SU-DHL-6 (cell line): ENCODE measurements at regions not wholly inside any gene's neighbourhood (a gene's known extent, or its start where the extent isn't known, plus 50 kb on each side); places are given as distances from the start of the nearest gene placed in this dataset.

Experiments
- CTCF ChIP-seq: fragments of 200-600 bp; sonication (generic); IDR thresholded peaks from one replicate; pipeline ENCODE4 v1.5.1; 2017; ENCODE audit warnings: antibody characterized with exemption, mild to moderate bottlenecking, low read length, moderate library complexity; ENCODE audit not compliant: insufficient read depth, poor library complexity, severe bottlenecking
- EZH2phosphoT487 ChIP-seq: fragments of 200-600 bp; sonication (generic), shearing (Covaris generic); conservative IDR thresholded peaks from 2 replicates; pipeline ENCODE4 v1.6.1; 2018; ENCODE audit warnings: mild to moderate bottlenecking, antibody characterized with exemption, low read length, moderate library complexity, mixed read lengths

DNA sequence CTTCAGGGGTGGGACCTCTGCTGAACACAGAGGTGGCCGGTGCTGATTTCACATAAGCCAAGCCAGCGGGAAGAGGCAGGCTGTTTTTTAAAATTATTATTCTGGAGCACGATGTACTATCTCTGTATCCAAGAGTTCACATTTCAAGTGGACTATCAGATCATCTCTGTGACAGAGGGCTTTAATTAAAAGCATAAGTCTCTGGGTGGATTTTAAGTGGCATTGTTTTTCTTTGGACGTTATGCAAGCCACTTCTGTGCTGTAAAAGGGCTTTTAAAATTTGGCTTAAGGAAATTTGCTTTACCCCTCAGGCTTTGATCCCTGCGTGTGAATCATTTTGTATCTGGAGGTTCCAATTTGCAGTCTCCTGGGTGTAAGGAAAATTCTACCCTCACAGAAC lies 124.7 kb downstream of the PALM2AKAP2 start:
- no peak for TF ChIP-seq CTCF
- TF ChIP-seq EZH2phosphoT487: no peak
